Body of pancreas (tissue), 4 donors: ENCODE measurements at regions not wholly inside any gene's neighbourhood (a gene's known extent, or its start where the extent isn't known, plus 50 kb on each side); places are given as distances from the start of the nearest gene placed in this dataset. TPM values are rescaled to one million over a fixed set of nuclear protein-coding genes. Genes with fewer than 3 reads are reported as not detected.

Source experiments
- ATAC-seq: fragments of 150-250 bp; one replicate; pipeline ENCODE4 v1.9.1; 2016
- DNase-seq, 4 donors: peaks; one replicate each; pipeline ENCODE4 v3.0.0-alpha.2; 2019
- H3K27ac ChIP-seq, 4 donors: fragments of 200-600 bp; sonication (generic); 1 replicate in 3 of 4; 2 replicates in 1 of 4; pipeline versions ENCODE4 v1.5.1 to v1.6.1; 2016 to 2019; ENCODE audit warnings: mild to moderate bottlenecking in 1 of 4, mixed read lengths in 1 of 4, moderate library complexity in 1 of 4
- H3K27me3 ChIP-seq, 2 donors: fragments of 200-600 bp; sonication (generic); one replicate each; pipeline ENCODE4 v1.6.0; 2016; ENCODE audit warnings: mild to moderate bottlenecking in 1 of 2
- H3K36me3 ChIP-seq, 2 donors: fragments of 200-600 bp; sonication (generic); replicated peaks in 1 of 2; 2 replicates each; pipeline ENCODE4 v1.5.1; 2016; ENCODE audit warnings: low read depth in 2 of 2; ENCODE audit not compliant: insufficient read depth in 1 of 2
- H3K4me1 ChIP-seq: fragments of 200-600 bp; sonication (generic); one replicate; pipeline ENCODE4 v1.6.0; 2016
- H3K4me3 ChIP-seq, 2 donors: fragments of 200-600 bp; sonication (generic); 1 replicate in 1 of 2; 2 replicates in 1 of 2; pipeline ENCODE4 v1.5.1; 2016 to 2019
- H3K9me3 ChIP-seq, 3 donors: fragments of 200-600 bp; sonication (generic); 1 replicate in 2 of 3; 2 replicates in 1 of 3; pipeline ENCODE4 v1.5.1; 2016
- CTCF ChIP-seq, 7 experiments: fragments of 450-650 bp in 4 of 7; fragments of 200-600 bp in 3 of 7; sonication (generic) in 3 of 7; IDR thresholded peaks; one replicate each; pipeline ENCODE4 v1.5.1; 2016 to 2019; ENCODE audit warnings: antibody characterized with exemption in 7 of 7
- POLR2A ChIP-seq, 3 donors: fragments of 450-650 bp; IDR thresholded peaks; one replicate each; pipeline ENCODE4 v1.6.1; 2016; ENCODE audit warnings: antibody characterized with exemption in 3 of 3, mild to moderate bottlenecking in 2 of 3
- WGBS, 2 donors: methylation state at CpG; one replicate each; pipeline ENCODE4 v1.1.5; 2017; 5-methylcytosine and 5-hydroxymethylcytosine counted together
- intact Hi-C: fragments of 100-400 bp; cut with DNase I; formaldehyde crosslinking; loops from one replicate; pipeline ENCODE4 v1.15.1; 2023
- microRNA counts, 2 donors: library from miRNA; unstranded; fragments of <30 nt; microRNA quantifications; one replicate each; lab custom pipeline; 2017
- microRNA-seq, 2 donors: library from miRNA; unstranded; fragments of <30 nt; microRNA quantifications; one replicate each; pipeline ENCODE4, GENCODE V29; 2016; ENCODE audit warnings: borderline number of aligned reads in 2 of 2, borderline replicate concordance in 2 of 2
- small RNA-seq: library from RNA; depleted of rRNA; stranded (forward); fragments of <200 nt; gene quantifications from one replicate; pipeline ENCODE3, GENCODE V24; 2016

GRCh38 chr3:168156479-168156878, 60.8 kb upstream of the GOLIM4 start:
- intact Hi-C loops, result no loop called here
- H3K36me3 ChIP-seq, result no peaks in the 10 kb centered on the region
- peaks cover 0 to 7% (median 4%) of the 10 kb centered on the region in 3 donors for H3K9me3 ChIP-seq
- WGBS, 2 donors, result 44 to 62% methylated on average over 6 of the region's 6 CpGs
- TF ChIP-seq CTCF (IDR thresholded peaks at IDR 0.05), result no peak
- TF ChIP-seq POLR2A (IDR thresholded peaks at IDR 0.05), result no peak
- DNase-seq (peak in 1 of 4 donors; percentile 13), ATAC-seq (no peak)
- no peaks in the 10 kb centered on the region for H3K4me1 ChIP-seq
- no peaks in the 10 kb centered on the region for H3K27me3 ChIP-seq
- H3K27ac ChIP-seq, result no peak overlapping the region
- H3K4me3 ChIP-seq, result no peak overlapping the region

- TF ChIP-seq CTCF (IDR thresholded peaks at IDR 0.05), result no peak
- TF ChIP-seq POLR2A (IDR thresholded peaks at IDR 0.05), result no peak
- intact Hi-C loops, result no loop called here
- DNase-seq (no peak), ATAC-seq (no peak)
- H3K4me3 ChIP-seq, result no peak overlapping the region
- no peaks in the 10 kb centered on the region for H3K27me3 ChIP-seq
- H3K36me3 ChIP-seq, result no peaks in the 10 kb centered on the region
- H3K27ac ChIP-seq, result no peak overlapping the region
- no peaks in the 10 kb centered on the region for H3K4me1 ChIP-seq
- H3K9me3 ChIP-seq, result peaks cover 0 to 7% (median 4%) of the 10 kb centered on the region in 3 donors
Observed at GRCh38 chr3:168155303-168155702, 59.6 kb upstream of the GOLIM4 start.

DNA sequence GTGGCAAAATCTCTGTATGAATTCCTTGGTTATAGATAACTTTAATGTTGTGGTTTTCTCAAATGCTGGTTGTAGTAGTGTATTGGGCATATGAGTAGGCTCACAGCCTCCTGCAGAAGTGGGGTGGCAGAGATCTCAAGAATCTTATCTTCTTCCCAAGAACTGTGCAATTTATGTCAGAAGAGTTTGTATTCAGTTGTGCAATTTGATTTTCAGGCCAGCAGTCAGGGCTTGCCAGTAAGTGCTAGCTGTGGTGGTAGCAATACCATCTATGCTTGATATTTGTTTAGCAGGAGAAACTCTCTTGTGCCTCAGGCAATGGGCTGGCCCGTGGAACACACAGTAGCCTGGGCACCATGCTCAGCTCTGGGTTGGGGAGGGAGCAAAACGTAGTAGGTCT, 58.4 kb upstream of the GOLIM4 start:
- no peak overlapping the region for H3K4me3 ChIP-seq
- ATAC-seq (no peak), DNase-seq (no peak)
- H3K27ac ChIP-seq, result no peak overlapping the region
- H3K27me3 ChIP-seq, result no peaks in the 10 kb centered on the region
- no peaks in the 10 kb centered on the region for H3K4me1 ChIP-seq
- intact Hi-C loops, result no loop called here
- no peaks in the 10 kb centered on the region for H3K36me3 ChIP-seq
- TF ChIP-seq POLR2A (IDR thresholded peaks at IDR 0.05) (no peak), CTCF (IDR thresholded peaks at IDR 0.05) (no peak)
- H3K9me3 ChIP-seq, result peaks cover 0 to 7% (median 4%) of the 10 kb centered on the region in 3 donors
- WGBS, 2 donors, result 61 to 75% methylated on average over 2 of the region's 2 CpGs

GRCh38 chr3:168152149-168152548, 56.4 kb upstream of the GOLIM4 start:
- ATAC-seq, result no peak
- WGBS, 2 donors, result 86 to 90% methylated on average over 1 of the region's 1 CpG
- TF ChIP-seq POLR2A (IDR thresholded peaks at IDR 0.05), result no peak
- no peak for TF ChIP-seq CTCF (IDR thresholded peaks at IDR 0.05)

More at GRCh38 chr3:168152149-168152548, 56.4 kb upstream of the GOLIM4 start:
- no peak for DNase-seq
- no peak overlapping the region for H3K4me3 ChIP-seq
- no peaks in the 10 kb centered on the region for H3K36me3 ChIP-seq
- H3K27me3 ChIP-seq, result no peaks in the 10 kb centered on the region
- H3K9me3 ChIP-seq, result peaks cover 0 to 7% (median 4%) of the 10 kb centered on the region in 3 donors
- intact Hi-C loops, result no loop called here
- H3K27ac ChIP-seq, result no peak overlapping the region
- H3K4me1 ChIP-seq, result no peaks in the 10 kb centered on the region

MicroRNA genes in the stretch of these regions (microRNA counts, 767-probe panel; counts per million panel counts)
- 0 to 736 counts per million in 2 donors for microRNA hsa-miR-551b-3p (lab: Ali Mortazavi, UCI)

Small RNA genes lying in the stretch of these regions (microRNA-seq; reads per million reads assigned to microRNA genes)
- 0 to 1.3 reads per million in 2 donors for gene MIR551B

Small RNA genes lying in the stretch of these regions (small RNA-seq; reads per million reads assigned to genes)
- gene MIR551B (not detected), gene RNU2-20P (0.23 reads per million)
